ENCODE measurements at regions not wholly inside any gene's neighbourhood (a gene's known extent, or its start where the extent isn't known, plus 50 kb on each side); places are given as distances from the start of the nearest gene placed in this dataset.

DNA sequence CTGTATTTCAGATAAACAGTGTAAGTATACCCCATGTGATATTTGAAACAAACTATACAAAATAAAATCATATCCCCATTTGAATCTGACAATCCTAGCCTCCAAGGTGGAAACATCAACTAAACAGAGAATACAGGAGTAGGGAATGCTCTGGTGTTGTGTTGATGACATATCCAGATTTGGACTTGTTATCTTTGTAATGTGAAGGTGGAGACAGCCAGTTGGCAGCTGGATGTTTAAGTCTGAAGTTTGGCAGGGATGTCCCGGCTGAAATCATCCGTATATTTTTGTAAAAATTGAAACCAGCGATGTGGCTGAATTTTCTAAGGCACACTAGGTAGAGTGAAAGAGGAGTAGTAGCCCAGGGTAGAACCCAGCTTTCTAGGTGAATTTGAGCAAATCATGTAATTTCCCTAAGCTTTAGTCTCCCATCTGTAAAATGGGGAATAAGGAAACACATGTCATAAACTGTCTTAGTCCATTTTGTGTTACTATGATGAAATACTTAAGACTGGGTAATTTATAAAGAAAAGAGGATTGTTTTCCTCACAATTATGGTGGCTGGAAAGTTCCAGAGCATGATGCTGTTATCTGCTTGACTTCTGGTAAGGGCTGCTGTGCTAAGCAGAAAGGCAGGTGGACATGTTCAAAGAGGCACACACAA, 246.6 kb upstream of the APCDD1 start:
- Histone ChIP-seq H3K27ac (ENCODE audit: control insufficient read depth, insufficient read depth, low read length) (no peak overlapping the region), H3K27me3 (ENCODE audit: control insufficient read depth, extremely low read depth, insufficient read depth, low read length) (no peaks in the 10 kb centered on the region), H3K4me3 (ENCODE audit: control insufficient read depth in 2 of 3, extremely low read depth in 1 of 3, insufficient read depth in 2 of 3, low read depth in 1 of 3, low read length in 3 of 3) (no peak overlapping the region), H3K9me3 (ENCODE audit: control insufficient read depth, low read depth, low read length) (no peaks in the 10 kb centered on the region), H2AFZ (ENCODE audit: control insufficient read depth, low read length) (no peak overlapping the region), H3K36me3 (ENCODE audit: control insufficient read depth in 2 of 2, extremely low read depth in 1 of 2, insufficient read depth in 2 of 2, low read length in 2 of 2) (no peaks in the 10 kb centered on the region), H3K79me2 (ENCODE audit: control insufficient read depth, insufficient read depth, low read length) (no peaks in the 10 kb centered on the region), H4K20me1 (ENCODE audit: control insufficient read depth, extremely low read depth, insufficient read depth, low read length) (no peaks in the 10 kb centered on the region), H3K4me2 (ENCODE audit: control insufficient read depth, extremely low read depth, insufficient read depth, low read depth, low read length) (no peak overlapping the region), H3K4me1 (ENCODE audit: control insufficient read depth, extremely low read depth, insufficient read depth, low read length) (no peaks in the 10 kb centered on the region), H3K9me1 (ENCODE audit: control insufficient read depth, extremely low read depth, insufficient read depth, low read length) (no peaks in the 10 kb centered on the region), H3K9ac (ENCODE audit: control insufficient read depth, extremely low read depth, insufficient read depth, low read length) (no peak overlapping the region)
- TF ChIP-seq, protein P1, sequence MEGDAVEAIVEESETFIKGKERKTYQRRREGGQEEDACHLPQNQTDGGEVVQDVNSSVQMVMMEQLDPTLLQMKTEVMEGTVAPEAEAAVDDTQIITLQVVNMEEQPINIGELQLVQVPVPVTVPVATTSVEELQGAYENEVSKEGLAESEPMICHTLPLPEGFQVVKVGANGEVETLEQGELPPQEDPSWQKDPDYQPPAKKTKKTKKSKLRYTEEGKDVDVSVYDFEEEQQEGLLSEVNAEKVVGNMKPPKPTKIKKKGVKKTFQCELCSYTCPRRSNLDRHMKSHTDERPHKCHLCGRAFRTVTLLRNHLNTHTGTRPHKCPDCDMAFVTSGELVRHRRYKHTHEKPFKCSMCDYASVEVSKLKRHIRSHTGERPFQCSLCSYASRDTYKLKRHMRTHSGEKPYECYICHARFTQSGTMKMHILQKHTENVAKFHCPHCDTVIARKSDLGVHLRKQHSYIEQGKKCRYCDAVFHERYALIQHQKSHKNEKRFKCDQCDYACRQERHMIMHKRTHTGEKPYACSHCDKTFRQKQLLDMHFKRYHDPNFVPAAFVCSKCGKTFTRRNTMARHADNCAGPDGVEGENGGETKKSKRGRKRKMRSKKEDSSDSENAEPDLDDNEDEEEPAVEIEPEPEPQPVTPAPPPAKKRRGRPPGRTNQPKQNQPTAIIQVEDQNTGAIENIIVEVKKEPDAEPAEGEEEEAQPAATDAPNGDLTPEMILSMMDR (optimal IDR thresholded peaks at IDR 0.05 in 1 of 3, IDR thresholded peaks at IDR 0.05 in 1 of 3, conservative IDR thresholded peaks at IDR 0.05 in 1 of 3; ENCODE audit: extremely low read depth in 1 of 3, insufficient read depth in 2 of 3, low read length in 3 of 3) = no peak
- no peak for TF ChIP-seq EZH2 (IDR thresholded peaks at IDR 0.05; ENCODE audit: low read length)
- DNase-seq (ENCODE audit: low read depth, low spot score) (no peak), FAIRE-seq (no peak)
- dilution Hi-C loops (cut with MboI; ENCODE audit: extremely low pct_ligation_motif_present, low sequenced_read_pairs) = no loop called here

DNA sequence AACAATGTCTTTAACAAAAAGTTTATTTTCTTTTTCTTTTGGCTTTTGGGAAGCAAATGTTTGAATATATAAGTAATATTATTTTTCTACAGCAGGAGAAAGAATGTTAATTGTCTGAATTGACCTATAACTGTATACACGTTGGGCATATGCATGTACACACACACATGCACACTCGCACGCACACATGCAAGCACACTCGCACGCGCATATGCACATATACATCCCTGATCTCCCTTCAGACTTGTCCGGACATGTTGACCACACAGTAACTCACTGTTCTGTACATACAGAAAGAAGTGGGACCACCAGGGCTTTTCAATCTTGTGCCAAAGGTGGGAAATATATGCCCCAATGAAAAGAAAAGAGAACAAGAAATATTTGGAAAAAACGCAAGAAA, 245.1 kb upstream of the APCDD1 start:
- no peaks in the 10 kb centered on the region for H3K36me3 ChIP-seq (ENCODE audit: control insufficient read depth in 2 of 2, extremely low read depth in 1 of 2, insufficient read depth in 2 of 2, low read length in 2 of 2)
- TF ChIP-seq, protein P1 (optimal IDR thresholded peaks at IDR 0.05 in 1 of 3, IDR thresholded peaks at IDR 0.05 in 1 of 3, conservative IDR thresholded peaks at IDR 0.05 in 1 of 3; ENCODE audit: extremely low read depth in 1 of 3, insufficient read depth in 2 of 3, low read length in 3 of 3) = no peak
- no peak for TF ChIP-seq EZH2 (IDR thresholded peaks at IDR 0.05; ENCODE audit: low read length)
- no peaks in the 10 kb centered on the region for H3K9me3 ChIP-seq (ENCODE audit: control insufficient read depth, low read depth, low read length)
- no peaks in the 10 kb centered on the region for H4K20me1 ChIP-seq (ENCODE audit: control insufficient read depth, extremely low read depth, insufficient read depth, low read length)
- FAIRE-seq (no peak), DNase-seq (ENCODE audit: low read depth, low spot score) (no peak)
- H2AFZ ChIP-seq (ENCODE audit: control insufficient read depth, low read length) = no peak overlapping the region
- H3K9ac ChIP-seq (ENCODE audit: control insufficient read depth, extremely low read depth, insufficient read depth, low read length) = no peak overlapping the region
- no peaks in the 10 kb centered on the region for H3K9me1 ChIP-seq (ENCODE audit: control insufficient read depth, extremely low read depth, insufficient read depth, low read length)
- H3K4me1 ChIP-seq (ENCODE audit: control insufficient read depth, extremely low read depth, insufficient read depth, low read length) = no peaks in the 10 kb centered on the region
- H3K79me2 ChIP-seq (ENCODE audit: control insufficient read depth, insufficient read depth, low read length) = no peaks in the 10 kb centered on the region
- dilution Hi-C loops (cut with MboI; ENCODE audit: extremely low pct_ligation_motif_present, low sequenced_read_pairs) = no loop called here
- no peak overlapping the region for H3K27ac ChIP-seq (ENCODE audit: control insufficient read depth, insufficient read depth, low read length)
- no peak overlapping the region for H3K4me3 ChIP-seq (ENCODE audit: control insufficient read depth in 2 of 3, extremely low read depth in 1 of 3, insufficient read depth in 2 of 3, low read depth in 1 of 3, low read length in 3 of 3)
- no peak overlapping the region for H3K4me2 ChIP-seq (ENCODE audit: control insufficient read depth, extremely low read depth, insufficient read depth, low read depth, low read length)
- H3K27me3 ChIP-seq (ENCODE audit: control insufficient read depth, extremely low read depth, insufficient read depth, low read length) = no peaks in the 10 kb centered on the region

Data from keratinocyte (primary cell).